ENCODE measurements at regions not wholly inside any gene's neighbourhood (a gene's known extent, or its start where the extent isn't known, plus 50 kb on each side); places are given as distances from the start of the nearest gene placed in this dataset.

DNA sequence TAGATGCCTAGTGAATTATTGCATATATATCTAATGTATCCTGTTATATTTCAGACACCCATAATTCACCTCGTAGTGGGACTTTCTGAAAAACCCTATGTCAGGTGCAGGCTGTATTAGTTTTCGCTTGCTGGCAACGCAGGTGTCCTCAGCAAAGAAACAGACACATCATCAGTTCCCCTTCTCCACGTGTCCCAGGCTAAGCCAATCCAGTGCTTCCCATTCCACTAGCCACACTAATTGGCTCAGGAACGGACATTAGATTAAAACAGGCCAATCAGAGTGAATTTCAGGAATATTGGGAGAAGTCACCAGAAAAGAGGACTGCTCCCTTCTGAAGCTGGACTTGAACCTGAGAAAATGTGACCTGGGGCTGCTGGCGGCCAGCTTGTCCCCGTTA, 151.3 kb downstream of the PTPN11 start:
- TF ChIP-seq CTCF (conservative IDR thresholded peaks at IDR 0.05; ENCODE audit: low read length) (no peak), EZH2phosphoT487 (IDR thresholded peaks at IDR 0.05; ENCODE audit: borderline replicate concordance, low read depth, low read length) (no peak)
